Activated CD4-positive, alpha-beta T cell treated with anti-CD3 and anti-CD28 coated beads for 36 hours (primary cell): ENCODE measurements at regions not wholly inside any gene's neighbourhood (a gene's known extent, or its start where the extent isn't known, plus 50 kb on each side); places are given as distances from the start of the nearest gene placed in this dataset.

Experiments
- ATAC-seq: fragments of 200-7000 bp; cut with Tn5 transposase; one replicate; pipeline ENCODE4 v1.10.0; 2021; ENCODE audit warnings: mild to moderate bottlenecking, moderate library complexity
- CTCF ChIA-PET: fragments of 350-600 bp; sonication (Branson Sonifier 250); formaldehyde crosslinking; loops from one replicate; lab custom pipeline; 2021; ENCODE audit warnings: antibody characterized with exemption; lab: Charles Lee
- POLR2A ChIA-PET: fragments of 350-600 bp; sonication (Branson Sonifier 250); formaldehyde crosslinking; loops from one replicate; lab custom pipeline; 2021; ENCODE audit warnings: antibody characterized with exemption, inconsistent platforms; lab: Charles Lee
- DNase-seq: peaks from one replicate; pipeline ENCODE4 v3.0.0-alpha.2; 2020
- H3K27ac Mint-ChIP-seq: one replicate; pipeline ENCODE4 v1.8.0; 2021; ENCODE audit warnings: mixed read lengths
- H3K27me3 Mint-ChIP-seq: one replicate; pipeline ENCODE4 v1.8.0; 2021; ENCODE audit warnings: mixed read lengths
- H3K36me3 Mint-ChIP-seq: one replicate; pipeline ENCODE4 v1.8.0; 2021; ENCODE audit warnings: low read depth, mixed read lengths
- H3K4me1 Mint-ChIP-seq: one replicate; pipeline ENCODE4 v1.8.0; 2021; ENCODE audit warnings: mixed read lengths
- H3K4me3 Mint-ChIP-seq: one replicate; pipeline ENCODE4 v1.8.0; 2021; ENCODE audit warnings: mild to moderate bottlenecking, moderate library complexity, mixed read lengths
- H3K9me3 Mint-ChIP-seq: one replicate; pipeline ENCODE4 v1.8.0; 2021; ENCODE audit warnings: low read depth, mixed read lengths
- intact Hi-C, 2 experiments: fragments of 100-400 bp; cut with DNase I in 1 of 2; cut with micrococcal nuclease in 1 of 2; formaldehyde crosslinking; loops; one replicate each; pipeline versions ENCODE4 v1.14.2 to v1.15.1; 2022 to 2024; cut with DNase I, micrococcal nuclease

DNA sequence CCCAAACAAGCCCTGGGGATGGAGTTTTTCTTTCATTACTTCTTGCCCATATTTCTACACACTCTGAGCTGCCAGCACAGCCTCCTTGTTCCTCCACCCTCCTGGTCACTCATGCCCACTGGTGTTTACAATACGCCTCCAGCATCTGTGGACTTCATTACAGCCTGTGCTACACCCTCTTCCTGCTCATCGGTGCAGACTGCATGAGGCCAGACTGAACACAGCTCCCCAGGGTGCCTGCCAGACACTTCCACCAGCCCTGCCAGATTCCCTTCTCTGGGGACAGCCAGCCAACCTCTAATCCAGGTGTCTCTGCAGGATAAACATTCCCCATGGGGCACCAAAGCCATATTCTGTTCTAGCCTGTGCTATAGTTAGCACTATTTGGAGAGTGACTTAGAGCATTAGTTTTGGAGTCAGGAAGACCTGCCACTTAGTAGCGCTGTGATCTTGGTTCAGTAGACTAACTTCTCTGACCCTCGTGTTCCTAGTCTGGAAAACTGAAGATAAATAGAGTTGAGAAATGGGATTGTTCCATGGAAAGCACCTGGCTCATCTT, 163.8 kb upstream of the KLF4 start:
- intact Hi-C loops, result no loop called here
- Mint-ChIP-seq H3K9me3 (no peaks in the 10 kb centered on the region), H3K27ac (no peak overlapping the region), H3K4me3 (no peak overlapping the region), H3K4me1 (no peaks in the 10 kb centered on the region), H3K36me3 (no peaks in the 10 kb centered on the region), H3K27me3 (peaks cover 6% of the 10 kb centered on the region)
- no peak for ATAC-seq
- POLR2A ChIA-PET, result no interaction called here
- no peak for DNase-seq
- CTCF ChIA-PET, result interaction anchor here (0.8 kb wide), 1 partner anchor 32 kb away, joined by 3 read pairs; no protein-coding TSS in a partner anchor

DNA sequence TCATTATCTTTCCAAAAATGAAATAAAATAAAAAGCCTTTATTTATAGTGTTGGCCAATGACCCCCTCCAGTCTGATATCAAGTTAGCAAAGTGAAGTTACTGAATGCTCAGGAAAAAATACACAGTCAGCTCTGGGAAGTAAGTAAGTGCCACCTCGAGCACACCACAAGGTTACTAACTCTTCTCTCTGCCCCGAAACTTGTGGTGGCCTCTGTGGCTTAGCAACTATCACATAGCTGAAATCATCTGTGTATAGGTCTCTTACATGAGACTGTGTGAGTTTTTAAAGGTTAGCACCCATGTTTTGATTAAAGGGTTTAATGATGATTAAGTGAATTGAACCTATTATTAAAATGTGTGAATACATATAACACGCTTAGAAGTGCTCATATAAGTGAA, 161.4 kb upstream of the KLF4 start:
- Mint-ChIP-seq H3K4me1 (no peaks in the 10 kb centered on the region), H3K4me3 (no peak overlapping the region), H3K27ac (no peak overlapping the region), H3K27me3 (peaks cover 6% of the 10 kb centered on the region), H3K36me3 (no peaks in the 10 kb centered on the region), H3K9me3 (no peaks in the 10 kb centered on the region)
- DNase-seq (no peak), ATAC-seq (no peak)
- intact Hi-C loops, result no loop called here
- ChIA-PET CTCF (interaction anchor here (1.0 kb wide), 1 partner anchor 512 kb away, joined by 3 read pairs; no protein-coding TSS in a partner anchor), POLR2A (no interaction called here)

DNA sequence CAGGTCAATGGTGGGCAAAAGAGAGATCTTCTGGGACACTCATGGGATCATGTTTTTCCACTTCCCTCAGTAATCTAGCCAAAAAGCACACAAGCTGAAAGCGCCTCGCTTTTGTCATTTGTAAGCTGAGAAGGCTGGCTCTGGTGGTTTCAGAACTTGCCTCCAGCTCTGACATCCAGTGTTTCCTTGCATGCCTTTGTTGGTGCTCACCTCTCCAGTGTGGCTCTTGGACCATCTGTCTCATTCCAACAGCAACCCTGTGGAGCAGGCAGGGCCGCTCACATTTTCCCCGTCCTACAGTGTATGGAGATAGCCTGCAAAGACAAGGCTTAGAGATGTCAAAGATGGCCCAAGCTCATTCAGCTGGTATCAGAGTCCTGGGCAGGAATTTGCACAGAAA, 160.8 kb upstream of the KLF4 start:
- Mint-ChIP-seq H3K9me3 (no peaks in the 10 kb centered on the region), H3K4me1 (no peaks in the 10 kb centered on the region), H3K27me3 (peaks cover 6% of the 10 kb centered on the region), H3K36me3 (no peaks in the 10 kb centered on the region), H3K27ac (no peak overlapping the region), H3K4me3 (no peak overlapping the region)
- intact Hi-C loops, result no loop called here
- ATAC-seq (no peak), DNase-seq (no peak)
- ChIA-PET CTCF (no interaction called here), POLR2A (no interaction called here)

DNA sequence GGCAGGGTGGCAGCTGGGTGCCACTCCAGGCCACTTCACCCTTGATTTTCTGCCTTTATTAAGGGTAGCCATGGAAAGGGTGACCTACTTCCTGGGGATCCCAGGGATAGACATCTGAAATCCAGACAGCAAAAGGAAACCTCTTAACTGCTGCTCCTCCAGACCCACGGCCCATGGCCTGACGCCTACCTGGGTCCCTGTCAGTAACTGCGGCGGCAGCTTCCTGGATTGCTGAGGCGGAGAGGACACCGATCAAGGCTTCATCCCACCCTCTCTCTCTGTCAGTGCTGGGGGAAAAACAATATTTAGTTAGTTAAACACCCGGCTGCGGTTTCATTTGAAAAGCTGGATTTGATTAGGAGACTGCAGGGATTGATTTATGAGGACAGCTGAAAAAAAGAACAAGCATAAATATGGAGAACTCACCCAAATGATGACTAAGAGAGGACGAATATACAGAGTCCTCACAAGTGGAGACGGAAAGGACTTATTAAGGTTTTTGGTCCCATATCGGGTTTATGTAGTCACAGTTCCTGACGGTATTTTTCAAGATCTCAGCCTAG, 158.7 kb upstream of the KLF4 start:
- Mint-ChIP-seq H3K9me3 (peaks cover 2% of the 10 kb centered on the region), H3K27me3 (peaks cover 1% of the 10 kb centered on the region), H3K27ac (no peak overlapping the region), H3K4me1 (no peaks in the 10 kb centered on the region), H3K4me3 (no peak overlapping the region), H3K36me3 (no peaks in the 10 kb centered on the region)
- ATAC-seq (no peak), DNase-seq (no peak)
- intact Hi-C loops, result no loop called here
- POLR2A ChIA-PET, result no interaction called here
- CTCF ChIA-PET, result no interaction called here

DNA sequence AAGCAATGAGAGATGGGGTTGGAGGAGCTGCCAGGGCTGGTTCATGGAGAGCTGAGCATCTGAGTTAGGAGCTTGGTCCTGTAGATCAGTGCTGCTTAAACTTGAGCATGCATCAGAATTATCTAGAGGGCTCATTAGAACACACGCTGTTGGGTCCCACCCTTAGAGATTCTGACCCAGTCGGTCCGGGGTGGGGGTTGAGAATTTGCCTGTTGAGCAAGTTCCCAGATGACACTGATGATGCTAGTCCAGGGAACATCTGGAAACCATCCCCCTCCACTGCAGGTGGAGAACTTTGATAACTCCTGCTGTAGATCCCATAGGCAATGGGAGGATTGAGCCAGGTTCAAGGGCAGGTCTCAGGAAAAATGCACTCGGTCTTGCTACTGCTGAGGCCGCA, 158.0 kb upstream of the KLF4 start:
- H3K36me3 Mint-ChIP-seq, result no peaks in the 10 kb centered on the region
- ATAC-seq (no peak), DNase-seq (no peak)
- no peaks in the 10 kb centered on the region for H3K4me1 Mint-ChIP-seq
- no peak overlapping the region for H3K4me3 Mint-ChIP-seq
- intact Hi-C loops, result no loop called here
- H3K9me3 Mint-ChIP-seq, result peaks cover 2% of the 10 kb centered on the region
- ChIA-PET CTCF (no interaction called here), POLR2A (no interaction called here)
- no peak overlapping the region for H3K27ac Mint-ChIP-seq
- no peaks in the 10 kb centered on the region for H3K27me3 Mint-ChIP-seq

DNA sequence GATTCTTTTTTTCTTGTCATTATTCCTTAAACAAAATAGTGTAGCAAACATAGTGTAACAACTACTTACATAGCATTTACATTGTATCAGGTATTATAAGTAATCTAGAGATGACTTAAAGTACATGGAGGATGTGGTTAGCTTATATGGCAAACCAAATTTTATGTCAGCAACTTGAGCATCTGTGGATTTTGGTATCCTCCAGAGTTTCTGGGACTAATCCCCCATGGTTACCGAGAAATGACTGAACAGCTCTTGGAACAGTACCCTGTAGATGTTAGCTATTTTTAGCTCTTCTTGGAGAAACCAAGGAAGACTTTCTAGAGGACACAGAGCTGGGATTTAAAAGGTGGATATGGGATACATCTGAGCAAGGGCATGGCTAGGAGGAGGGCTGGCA, 157.6 kb upstream of the KLF4 start:
- ChIA-PET POLR2A (no interaction called here), CTCF (no interaction called here)
- H3K4me3 Mint-ChIP-seq, result no peak overlapping the region
- no peaks in the 10 kb centered on the region for H3K4me1 Mint-ChIP-seq
- no peak for ATAC-seq
- peaks cover 2% of the 10 kb centered on the region for H3K9me3 Mint-ChIP-seq
- intact Hi-C loops, result no loop called here
- H3K27me3 Mint-ChIP-seq, result no peaks in the 10 kb centered on the region
- H3K36me3 Mint-ChIP-seq, result no peaks in the 10 kb centered on the region
- no peak overlapping the region for H3K27ac Mint-ChIP-seq
- DNase-seq, result no peak

DNA sequence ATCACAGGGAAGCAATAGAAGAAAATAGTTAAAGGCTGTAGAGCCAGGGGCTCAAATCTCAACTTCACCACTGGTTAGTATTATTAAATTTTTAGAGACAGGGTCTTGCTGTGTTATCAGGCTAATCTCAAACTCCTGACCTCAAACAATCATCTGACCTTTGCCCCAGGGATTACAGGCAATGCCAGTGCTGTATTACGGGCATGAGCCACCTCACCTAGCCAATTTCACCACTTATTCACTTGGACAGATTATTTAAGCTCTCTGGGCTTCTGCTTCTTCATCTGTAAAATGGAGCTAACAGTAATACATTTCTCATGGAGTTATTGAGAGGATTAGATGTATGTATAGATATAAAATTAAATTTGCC, 155.9 kb upstream of the KLF4 start:
- H3K27ac Mint-ChIP-seq, result no peak overlapping the region
- H3K27me3 Mint-ChIP-seq, result peaks cover 6% of the 10 kb centered on the region
- no peaks in the 10 kb centered on the region for H3K4me1 Mint-ChIP-seq

DNA sequence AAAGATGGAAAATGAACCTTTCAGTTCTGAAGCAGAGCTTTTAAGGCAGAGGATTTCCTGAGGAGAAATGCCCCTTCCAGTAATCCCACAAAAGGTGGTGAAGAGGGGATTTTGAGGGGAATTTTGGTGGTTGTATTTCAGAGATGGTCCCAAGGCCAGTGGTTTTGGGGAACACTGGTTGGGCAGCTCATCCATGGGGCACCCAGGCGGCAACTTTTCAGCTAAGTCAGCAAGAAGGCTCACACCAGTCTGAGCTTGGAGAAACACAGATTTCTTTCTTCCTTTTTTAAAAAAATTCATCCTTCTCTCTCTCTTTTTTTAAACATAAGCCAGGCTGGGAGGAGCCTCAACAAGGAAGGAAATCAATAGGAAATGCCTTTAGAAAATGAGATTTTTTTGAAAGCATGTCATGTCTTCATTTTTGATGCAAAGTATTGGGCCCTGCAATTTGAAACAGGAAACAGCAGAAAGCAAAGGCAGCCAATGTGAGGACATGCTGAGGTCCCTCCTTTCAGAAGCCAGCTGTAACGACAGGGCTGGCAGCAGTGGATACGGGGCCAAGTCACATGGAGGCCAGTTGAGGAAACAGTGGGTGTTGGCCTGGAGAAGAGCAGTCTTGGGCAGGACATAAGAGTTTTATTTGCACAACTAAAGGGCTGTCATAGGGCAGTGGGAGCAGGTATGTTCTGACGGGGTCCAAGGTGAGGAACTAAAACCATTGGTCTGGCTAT, 155.3 kb upstream of the KLF4 start:
- Mint-ChIP-seq H3K9me3 (peaks cover 2% of the 10 kb centered on the region), H3K4me3 (no peak overlapping the region), H3K36me3 (no peaks in the 10 kb centered on the region), H3K4me1 (no peaks in the 10 kb centered on the region), H3K27ac (no peak overlapping the region), H3K27me3 (peaks cover 10% of the 10 kb centered on the region)
- ChIA-PET POLR2A (no interaction called here), CTCF (no interaction called here)
- intact Hi-C loops, result no loop called here
- ATAC-seq (no peak), DNase-seq (no peak)

More for the DNA sequence above, 155.9 kb upstream of the KLF4 start:
- CTCF ChIA-PET, result no interaction called here
- no peak overlapping the region for H3K4me3 Mint-ChIP-seq
- POLR2A ChIA-PET, result no interaction called here
- no peaks in the 10 kb centered on the region for H3K36me3 Mint-ChIP-seq
- intact Hi-C loops, result no loop called here
- ATAC-seq (no peak), DNase-seq (no peak)
- H3K9me3 Mint-ChIP-seq, result peaks cover 2% of the 10 kb centered on the region

DNA sequence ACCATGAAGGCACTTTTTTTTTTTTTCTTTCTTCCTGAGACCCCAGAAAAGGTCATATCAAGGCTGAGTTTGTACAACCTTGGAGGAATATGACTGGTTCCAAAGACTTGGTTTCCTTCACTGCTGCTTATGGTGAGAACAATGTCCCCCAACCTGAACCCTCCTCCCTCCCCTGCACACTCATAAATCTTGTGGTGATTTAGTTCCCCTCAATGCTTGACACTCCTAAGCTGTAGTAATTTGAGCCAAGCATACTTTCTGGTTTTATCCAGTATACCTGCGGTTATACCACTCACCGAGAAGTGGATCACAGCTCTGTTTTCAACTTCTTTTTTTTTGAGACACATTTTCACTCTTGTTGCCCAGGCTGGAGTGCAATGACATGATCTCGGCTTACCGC, 149.9 kb upstream of the KLF4 start:
- Mint-ChIP-seq H3K27ac (no peak overlapping the region), H3K4me3 (no peak overlapping the region), H3K9me3 (peaks cover 2% of the 10 kb centered on the region), H3K27me3 (peaks cover 45% of the 10 kb centered on the region), H3K4me1 (peaks cover 8% of the 10 kb centered on the region), H3K36me3 (no peaks in the 10 kb centered on the region)
- intact Hi-C loops, result loop anchor here in 1 of 2 experiments (5.0 kb wide), 1 partner anchor 152 kb away; the partner anchor contains the start of gene KLF4
- ATAC-seq (no peak), DNase-seq (no peak)
- ChIA-PET CTCF (no interaction called here), POLR2A (interaction anchor here (0.6 kb wide), 1 partner anchor 172 kb away, joined by 3 read pairs; no protein-coding TSS in a partner anchor)

DNA sequence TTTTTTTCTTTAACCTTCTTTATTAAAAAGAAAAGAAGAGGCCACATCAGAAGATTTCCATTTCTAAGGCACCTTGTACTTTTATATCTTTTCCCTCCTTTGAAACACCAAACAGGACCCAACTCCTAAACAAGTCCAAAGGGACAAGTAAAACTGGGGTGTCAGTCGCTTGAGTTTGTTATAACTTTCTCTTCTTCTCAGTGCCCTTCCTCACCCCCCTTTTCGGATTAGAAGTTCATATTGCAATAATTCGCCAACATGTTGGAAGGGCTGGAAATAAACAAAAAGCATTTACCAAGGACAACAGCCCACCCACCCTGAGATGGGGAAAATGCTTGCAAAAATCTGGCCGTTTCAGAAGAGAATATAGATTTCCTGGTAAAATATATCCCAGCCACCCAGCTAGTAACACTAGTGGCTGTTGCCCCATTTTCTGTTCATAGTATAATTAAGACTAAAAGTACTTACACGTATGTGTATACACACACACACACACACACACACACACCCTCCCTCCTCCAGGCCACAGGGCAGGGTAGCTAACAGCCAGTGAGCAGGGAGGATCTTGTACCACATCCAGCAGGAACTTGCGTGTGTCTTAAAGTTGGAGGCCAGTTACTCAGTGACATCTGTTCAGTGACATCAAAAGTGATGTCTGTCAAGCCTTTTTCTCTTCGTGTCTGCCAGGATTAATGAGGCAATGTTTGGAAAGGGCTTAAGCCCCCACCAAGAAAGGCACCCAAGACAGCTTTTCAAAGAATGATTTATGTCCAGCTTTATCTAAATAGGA, 149.1 kb upstream of the KLF4 start:
- CTCF ChIA-PET, result no interaction called here
- DNase-seq (no peak), ATAC-seq (no peak)
- H3K27me3 Mint-ChIP-seq, result peaks cover 46% of the 10 kb centered on the region
- peaks cover 8% of the 10 kb centered on the region for H3K4me1 Mint-ChIP-seq
- H3K27ac Mint-ChIP-seq, result no peak overlapping the region
- POLR2A ChIA-PET, result interaction anchor here (0.6 kb wide), 1 partner anchor 172 kb away, joined by 3 read pairs; no protein-coding TSS in a partner anchor
- no peaks in the 10 kb centered on the region for H3K36me3 Mint-ChIP-seq
- no peak overlapping the region for H3K4me3 Mint-ChIP-seq
- no peaks in the 10 kb centered on the region for H3K9me3 Mint-ChIP-seq
- intact Hi-C loops, result loop anchor here in 1 of 2 experiments (5.0 kb wide), 1 partner anchor 151 kb away; the partner anchor contains the start of gene KLF4
